GM21367 (cell line): ENCODE measurements at regions not wholly inside any gene's neighbourhood (a gene's known extent, or its start where the extent isn't known, plus 50 kb on each side); places are given as distances from the start of the nearest gene placed in this dataset.

Experiments used
- ATAC-seq: cut with Tn5 transposase; IDR thresholded peaks from one replicate; pipeline ENCODE4 v1.9.1; 2021; ENCODE audit not compliant: unreplicated experiment

DNA sequence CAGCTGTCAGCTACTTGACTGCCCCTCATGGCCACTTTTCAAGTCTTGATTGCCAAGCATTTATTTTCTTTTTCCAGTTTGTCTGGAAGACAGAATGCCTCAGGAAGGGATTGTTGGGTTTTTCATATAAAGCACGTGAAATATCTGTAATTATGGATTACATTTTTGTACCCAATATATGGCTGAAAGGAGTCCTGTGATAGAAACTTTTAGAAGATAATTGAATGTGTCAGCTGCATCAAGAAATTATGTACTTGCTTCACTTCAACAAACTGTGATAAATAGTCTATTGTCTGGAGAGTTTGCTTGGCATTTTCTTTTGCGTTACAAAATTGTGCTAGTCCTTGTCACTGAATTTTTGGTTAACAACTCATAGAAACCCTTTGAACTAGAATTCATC is 247.9 kb upstream of the SLCO3A1 start:
- ATAC-seq: no peak

DNA sequence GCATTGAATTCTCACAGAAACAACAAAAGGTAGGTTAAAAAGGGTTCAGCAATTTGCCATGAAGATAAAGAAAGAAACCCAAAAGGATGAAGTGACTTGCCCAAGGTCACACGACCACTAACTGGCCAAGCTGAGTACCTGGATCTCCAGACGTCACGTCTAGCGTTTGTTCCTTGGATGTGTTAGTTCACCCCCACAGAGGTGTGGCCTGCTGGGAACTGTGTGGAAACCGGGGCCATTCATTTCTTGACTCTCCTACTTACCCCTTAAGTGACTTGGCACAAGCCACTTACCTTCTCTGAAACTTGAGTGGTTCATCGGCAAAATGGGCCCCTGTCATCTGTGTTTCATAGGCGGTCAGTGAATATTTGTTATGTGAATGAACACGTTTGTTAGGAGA is 244.3 kb upstream of the SLCO3A1 start:
- ATAC-seq: no peak

DNA sequence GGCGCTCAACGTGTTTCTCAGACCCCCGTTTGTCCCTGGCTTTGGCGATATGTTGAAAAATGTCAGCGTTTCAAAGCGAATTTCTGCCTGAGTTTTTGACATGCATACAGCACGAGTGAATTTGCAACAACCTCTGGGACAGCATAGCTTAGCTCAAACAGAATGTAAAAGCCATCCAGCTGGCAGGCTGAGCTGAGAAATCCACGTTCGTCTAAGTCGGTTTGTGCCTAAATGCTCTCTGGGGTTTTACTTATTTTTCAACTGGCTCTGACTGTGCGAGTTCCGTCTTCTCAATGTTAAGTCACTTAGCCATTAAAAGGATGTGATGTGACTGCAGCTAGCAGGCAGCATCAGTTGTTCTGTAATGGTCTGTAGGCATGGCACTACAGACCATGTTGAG is 243.5 kb upstream of the SLCO3A1 start:
- no peak for ATAC-seq

- no peak for ATAC-seq
These were observed 241.8 kb upstream of the SLCO3A1 start for GRCh38 chr15:91611561-91612323.

DNA sequence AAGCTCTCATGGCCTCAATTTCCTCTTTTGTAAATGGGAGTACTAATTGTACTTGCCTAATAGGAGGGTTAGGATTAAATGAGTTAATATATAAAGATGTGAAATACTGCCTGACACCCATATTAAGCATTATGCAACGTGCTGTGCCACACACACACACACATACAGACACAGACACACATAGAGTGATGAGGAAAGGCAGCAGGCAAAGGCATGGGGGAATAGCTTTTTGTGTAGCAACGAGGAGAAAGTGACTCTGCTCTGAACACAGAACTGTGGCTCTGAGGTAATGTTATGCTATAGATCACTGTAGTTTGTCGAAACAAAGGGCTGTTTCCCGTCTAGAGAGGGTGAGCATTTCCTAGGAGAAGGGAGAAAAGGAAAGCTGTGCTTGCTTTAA is 233.3 kb upstream of the SLCO3A1 start:
- ATAC-seq: no peak

- ATAC-seq: no peak
These were observed 231.3 kb upstream of the SLCO3A1 start for GRCh38 chr15:91622235-91622634.

DNA sequence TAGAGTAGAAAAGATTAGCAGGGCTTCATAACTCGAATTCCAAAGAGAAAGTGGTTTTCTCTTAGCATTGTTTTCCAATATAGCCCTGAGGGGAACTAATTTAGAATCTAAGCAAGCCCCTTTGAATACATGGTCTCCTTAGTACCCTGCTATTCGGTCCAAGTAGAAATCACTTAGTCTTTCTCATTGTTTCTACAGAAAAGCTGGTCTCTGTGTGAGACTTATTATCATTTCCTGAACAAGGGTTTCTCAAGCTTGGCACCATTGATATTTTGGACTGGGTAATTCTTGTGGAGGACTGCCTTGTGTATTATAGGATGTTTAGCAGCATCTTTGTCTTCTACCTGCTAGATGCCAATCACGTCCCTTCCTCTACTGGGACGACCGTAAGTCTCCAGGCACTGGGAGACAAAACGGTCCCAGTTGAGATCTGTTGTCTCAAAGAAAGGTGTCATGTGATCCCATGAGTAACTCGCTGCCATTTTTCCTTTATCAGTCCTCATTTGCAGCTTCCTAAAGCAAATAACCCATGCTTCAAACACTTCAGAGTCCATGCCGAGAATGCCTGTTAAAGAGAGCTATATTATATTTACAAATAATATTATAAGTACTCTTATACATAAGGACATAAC is 230.7 kb upstream of the SLCO3A1 start:
- no peak for ATAC-seq

GRCh38 chr15:91624353-91624968 is 229.0 kb upstream of the SLCO3A1 start:
- ATAC-seq: no peak

GRCh38 chr15:91625506-91625905 is 228.0 kb upstream of the SLCO3A1 start:
- ATAC-seq: no peak

GRCh38 chr15:91627473-91628278 is 225.8 kb upstream of the SLCO3A1 start:
- no peak for ATAC-seq

GRCh38 chr15:91630090-91630489 is 223.4 kb upstream of the SLCO3A1 start:
- no peak for ATAC-seq

DNA sequence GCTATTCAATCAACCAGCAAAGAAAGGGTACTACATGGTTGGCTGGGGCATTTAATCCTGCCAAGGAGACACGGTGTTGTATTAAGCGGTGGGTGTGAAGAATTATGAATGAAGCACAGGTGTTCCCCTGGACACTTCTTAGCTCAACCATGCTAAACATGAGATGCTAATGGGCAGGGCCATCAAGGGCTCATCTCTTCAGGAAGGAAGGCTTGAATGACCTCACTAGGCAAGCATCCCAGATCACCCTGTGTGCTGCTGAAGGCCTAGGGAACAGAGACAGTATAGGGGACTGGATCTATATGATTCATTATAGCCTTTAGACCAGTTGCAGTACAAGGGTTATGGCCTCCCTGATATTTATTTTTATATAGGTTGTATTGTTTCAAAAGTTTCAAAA is 221.3 kb upstream of the SLCO3A1 start:
- ATAC-seq: no peak

DNA sequence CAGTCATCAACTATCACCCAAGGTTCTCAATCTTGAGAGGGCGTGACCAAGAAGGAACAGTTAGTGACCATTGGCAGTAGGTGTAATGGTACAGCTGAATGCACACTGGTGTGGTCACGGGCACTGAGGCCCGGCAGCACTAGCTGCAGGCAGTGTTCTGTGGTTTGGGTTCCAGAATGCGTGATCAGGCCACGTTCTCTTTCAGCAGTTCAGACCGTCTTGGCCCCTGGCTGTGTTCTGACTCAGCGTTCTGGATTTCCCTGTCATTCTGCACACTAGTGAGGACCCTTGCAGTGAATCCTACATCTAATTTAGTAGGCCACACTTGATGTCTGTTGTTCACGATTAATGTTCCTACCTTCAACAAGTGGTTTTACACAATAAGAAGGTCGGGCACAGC is 220.5 kb upstream of the SLCO3A1 start:
- no peak for ATAC-seq

DNA sequence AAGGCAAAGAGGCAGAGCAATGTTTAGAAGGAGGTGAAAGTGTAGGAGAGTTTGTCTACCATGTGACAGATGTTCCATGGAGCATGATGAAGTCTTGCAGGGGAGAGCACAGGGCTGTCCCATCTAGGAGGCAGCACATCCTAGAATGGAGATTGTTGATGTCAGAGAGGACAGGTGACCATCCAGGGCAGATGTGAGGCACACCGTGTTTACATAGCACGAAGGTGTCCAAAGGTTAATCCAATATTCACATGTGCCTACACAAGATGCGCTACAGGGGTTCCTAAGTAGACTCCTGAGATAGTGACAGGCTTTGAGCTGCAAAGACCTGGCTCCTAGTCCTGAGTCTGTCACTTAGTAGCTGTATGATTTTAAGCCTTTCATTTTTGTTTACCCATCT is 219.3 kb upstream of the SLCO3A1 start:
- no peak for ATAC-seq

- ATAC-seq: no peak
These were observed 218.4 kb upstream of the SLCO3A1 start for GRCh38 chr15:91635080-91635479.

DNA sequence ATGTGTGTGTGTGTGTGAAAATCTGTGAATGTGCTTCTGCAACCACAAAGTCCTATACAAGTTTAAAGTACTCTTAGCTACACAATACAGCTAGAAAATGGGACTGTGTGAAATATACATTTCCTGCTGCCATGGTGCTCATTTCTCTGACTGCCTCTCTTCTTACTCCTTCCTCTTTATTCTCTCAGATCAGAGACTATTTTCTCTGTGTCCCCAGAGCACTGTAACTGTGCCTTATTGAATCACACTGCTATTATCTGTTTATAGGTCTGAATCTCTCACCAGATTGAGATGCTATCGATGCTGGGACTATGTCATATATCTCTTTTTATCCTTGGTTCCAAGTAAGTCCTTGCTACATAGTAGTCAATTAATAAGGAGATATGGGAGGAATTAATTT is 217.9 kb upstream of the SLCO3A1 start:
- no peak for ATAC-seq

DNA sequence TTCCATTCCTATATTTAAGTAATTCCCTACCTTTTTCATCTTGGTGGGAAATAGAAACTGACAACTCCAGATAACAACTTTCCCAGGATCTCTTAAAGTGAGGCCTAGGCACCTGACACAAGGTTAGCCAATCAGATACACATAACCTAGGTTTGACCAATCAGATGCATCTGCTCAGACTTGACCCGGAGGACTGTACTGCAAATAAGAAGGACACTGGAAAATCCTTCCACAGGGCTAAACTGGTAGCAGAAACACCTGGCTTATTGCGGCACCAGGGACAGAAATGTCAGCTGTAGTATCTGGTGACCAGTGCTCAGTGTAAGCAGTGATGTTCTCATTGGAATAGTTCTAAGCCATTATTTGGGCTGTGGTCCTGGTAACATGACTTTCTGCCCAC is 204.5 kb upstream of the SLCO3A1 start:
- ATAC-seq: no peak

DNA sequence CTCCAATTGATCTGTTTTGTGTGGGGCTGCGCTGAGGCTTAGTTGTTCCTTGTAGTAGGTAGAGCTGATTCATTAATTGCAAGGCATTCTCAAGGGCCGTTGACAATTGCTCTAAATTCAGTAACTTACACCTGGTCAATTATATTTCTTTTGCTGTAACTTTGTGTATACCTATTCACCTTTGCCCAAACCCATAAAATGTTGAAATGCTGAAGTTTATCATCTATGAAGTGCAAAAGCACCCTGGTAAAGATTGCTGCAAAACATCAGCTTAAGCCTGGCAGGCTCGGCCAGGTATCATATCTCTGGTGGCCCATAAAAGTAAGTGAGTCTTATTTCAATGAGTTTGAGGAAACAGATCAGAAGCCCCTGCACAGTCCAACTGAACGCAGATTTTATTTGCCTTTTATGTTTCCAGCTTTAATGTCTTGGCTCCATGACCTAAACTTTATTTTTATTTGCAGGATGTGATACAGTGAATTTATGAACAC is 203.6 kb upstream of the SLCO3A1 start:
- no peak for ATAC-seq

DNA sequence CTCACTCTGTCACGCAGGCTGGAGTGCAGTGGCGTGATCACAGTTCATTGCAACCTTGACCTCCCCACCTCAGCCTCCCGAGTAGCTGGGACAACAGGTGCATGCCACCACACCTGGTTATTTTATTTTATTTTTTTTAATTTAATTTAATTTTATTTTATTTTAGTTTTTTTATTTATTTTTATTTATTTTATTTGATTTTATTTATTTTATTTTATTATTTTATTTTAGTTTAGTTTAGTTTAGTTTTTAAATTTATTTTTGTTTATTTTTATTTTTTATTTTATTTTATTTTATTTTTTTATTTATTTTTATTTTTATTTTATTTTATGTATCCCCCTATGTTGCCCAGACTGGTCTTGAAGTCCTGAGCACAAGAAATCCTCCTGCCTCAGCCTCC is 202.3 kb upstream of the SLCO3A1 start:
- no peak for ATAC-seq

- no peak for ATAC-seq
These were observed 200.8 kb upstream of the SLCO3A1 start for GRCh38 chr15:91652610-91653207.
